ENCODE measurements at regions not wholly inside any gene's neighbourhood (a gene's known extent, or its start where the extent isn't known, plus 50 kb on each side); places are given as distances from the start of the nearest gene placed in this dataset.

DNA sequence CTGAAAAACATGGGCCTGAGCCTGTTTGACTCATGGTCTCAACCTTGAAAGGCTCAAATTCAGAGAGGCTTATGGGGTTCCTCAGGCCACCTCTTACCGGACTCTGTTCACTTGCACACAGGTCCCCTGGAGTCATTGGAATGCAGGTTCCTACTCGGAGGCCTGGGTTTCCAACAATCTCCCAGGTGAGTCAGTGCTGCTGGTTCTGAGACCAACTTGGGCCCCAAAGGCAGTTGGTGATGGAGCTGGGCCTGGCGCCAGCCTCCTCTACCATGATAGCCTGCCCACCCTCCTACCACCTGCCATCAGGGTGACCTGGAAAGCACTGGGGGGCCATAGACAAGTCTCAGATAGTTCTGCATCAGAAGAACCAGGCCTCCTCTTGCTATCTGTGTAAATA is 188.4 kb downstream of the RGS3 start:
- H3K27me3 ChIP-seq (ENCODE audit: control insufficient read depth, insufficient read depth, low read length): no peaks in the 10 kb centered on the region
- H3K4me1 ChIP-seq (ENCODE audit: control insufficient read depth, extremely low read depth, insufficient read depth, low read length): peaks cover 9% of the 10 kb centered on the region
- H2AFZ ChIP-seq (ENCODE audit: low read length): no peak overlapping the region
- no peaks in the 10 kb centered on the region for H3K79me2 ChIP-seq (ENCODE audit: control insufficient read depth, insufficient read depth, low read length)
- H3K27ac ChIP-seq (ENCODE audit: insufficient read depth, low read length): no peak overlapping the region
- TF ChIP-seq, protein P1, sequence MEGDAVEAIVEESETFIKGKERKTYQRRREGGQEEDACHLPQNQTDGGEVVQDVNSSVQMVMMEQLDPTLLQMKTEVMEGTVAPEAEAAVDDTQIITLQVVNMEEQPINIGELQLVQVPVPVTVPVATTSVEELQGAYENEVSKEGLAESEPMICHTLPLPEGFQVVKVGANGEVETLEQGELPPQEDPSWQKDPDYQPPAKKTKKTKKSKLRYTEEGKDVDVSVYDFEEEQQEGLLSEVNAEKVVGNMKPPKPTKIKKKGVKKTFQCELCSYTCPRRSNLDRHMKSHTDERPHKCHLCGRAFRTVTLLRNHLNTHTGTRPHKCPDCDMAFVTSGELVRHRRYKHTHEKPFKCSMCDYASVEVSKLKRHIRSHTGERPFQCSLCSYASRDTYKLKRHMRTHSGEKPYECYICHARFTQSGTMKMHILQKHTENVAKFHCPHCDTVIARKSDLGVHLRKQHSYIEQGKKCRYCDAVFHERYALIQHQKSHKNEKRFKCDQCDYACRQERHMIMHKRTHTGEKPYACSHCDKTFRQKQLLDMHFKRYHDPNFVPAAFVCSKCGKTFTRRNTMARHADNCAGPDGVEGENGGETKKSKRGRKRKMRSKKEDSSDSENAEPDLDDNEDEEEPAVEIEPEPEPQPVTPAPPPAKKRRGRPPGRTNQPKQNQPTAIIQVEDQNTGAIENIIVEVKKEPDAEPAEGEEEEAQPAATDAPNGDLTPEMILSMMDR (conservative IDR thresholded peaks at IDR 0.05 in 1 of 2, IDR thresholded peaks at IDR 0.05 in 1 of 2; ENCODE audit: low read depth in 1 of 2, low read length in 2 of 2): no peak
- no peak for TF ChIP-seq EZH2 (IDR thresholded peaks at IDR 0.05; ENCODE audit: low read length, missing control alignments)
- DNase-seq (ENCODE audit: low read depth in 2 of 2): no peak
- no peaks in the 10 kb centered on the region for H3K36me3 ChIP-seq (ENCODE audit: control insufficient read depth, insufficient read depth, low read length)
- H3K9me3 ChIP-seq (ENCODE audit: control insufficient read depth, insufficient read depth, low read depth, low read length): no peaks in the 10 kb centered on the region
- H3K4me2 ChIP-seq (ENCODE audit: extremely low read depth, insufficient read depth, low read length): no peak overlapping the region
- no peaks in the 10 kb centered on the region for H4K20me1 ChIP-seq (ENCODE audit: control insufficient read depth, extremely low read depth, insufficient read depth, low read length)
- no peak overlapping the region for H3K9ac ChIP-seq (ENCODE audit: insufficient read depth, low read length)
- no peak overlapping the region for H3K4me3 ChIP-seq (replicated peaks in 1 of 4; ENCODE audit: control extremely low read depth in 1 of 4, insufficient read depth in 1 of 4, low read depth in 3 of 4, low read length in 4 of 4)

DNA sequence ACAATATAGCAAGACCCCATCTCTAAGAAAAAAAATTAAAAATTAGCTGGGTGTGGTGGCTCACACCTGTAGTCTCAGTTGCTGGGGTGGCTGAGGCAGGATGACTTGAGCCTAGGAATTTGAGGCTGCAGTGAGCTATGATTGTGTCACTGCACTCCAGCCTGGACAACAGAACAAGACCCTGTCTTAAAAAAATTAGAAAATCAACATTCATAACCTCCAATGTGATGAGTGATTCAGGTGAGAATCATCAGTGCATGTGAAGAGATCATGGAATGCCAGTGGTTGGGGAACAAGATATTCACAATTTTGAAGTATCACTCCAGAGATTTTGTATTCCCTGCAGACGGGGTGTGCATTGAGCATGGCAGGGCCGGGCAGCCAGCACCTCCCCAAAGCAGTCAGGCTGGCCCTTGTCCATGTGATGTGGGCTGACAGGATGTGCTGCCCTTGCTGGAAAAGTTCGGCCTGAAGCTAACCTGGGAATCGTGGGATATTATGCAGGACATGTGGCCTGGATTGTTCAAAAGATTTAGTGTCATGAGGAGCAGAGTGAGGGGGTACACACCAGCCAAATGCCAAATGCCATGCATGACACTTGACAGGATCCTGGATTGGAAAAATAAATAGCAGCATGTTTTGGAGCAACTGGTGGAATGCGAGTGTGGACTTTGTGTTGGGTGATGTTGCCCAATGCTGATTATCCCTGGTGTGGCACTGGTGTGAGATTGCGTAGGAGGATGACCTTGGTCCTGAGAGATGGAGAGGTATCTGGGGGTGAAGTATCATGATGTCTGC is 189.0 kb downstream of the RGS3 start:
- Histone ChIP-seq H2AFZ (ENCODE audit: low read length) (no peak overlapping the region), H3K36me3 (ENCODE audit: control insufficient read depth, insufficient read depth, low read length) (no peaks in the 10 kb centered on the region), H3K4me2 (ENCODE audit: extremely low read depth, insufficient read depth, low read length) (no peak overlapping the region), H3K9me3 (ENCODE audit: control insufficient read depth, insufficient read depth, low read depth, low read length) (no peaks in the 10 kb centered on the region), H3K27me3 (ENCODE audit: control insufficient read depth, insufficient read depth, low read length) (no peaks in the 10 kb centered on the region), H3K79me2 (ENCODE audit: control insufficient read depth, insufficient read depth, low read length) (no peaks in the 10 kb centered on the region), H3K9ac (ENCODE audit: insufficient read depth, low read length) (no peak overlapping the region), H3K4me1 (ENCODE audit: control insufficient read depth, extremely low read depth, insufficient read depth, low read length) (peaks cover 11% of the 10 kb centered on the region), H3K4me3 (replicated peaks in 1 of 4; ENCODE audit: control extremely low read depth in 1 of 4, insufficient read depth in 1 of 4, low read depth in 3 of 4, low read length in 4 of 4) (no peak overlapping the region), H3K27ac (ENCODE audit: insufficient read depth, low read length) (no peak overlapping the region), H4K20me1 (ENCODE audit: control insufficient read depth, extremely low read depth, insufficient read depth, low read length) (no peaks in the 10 kb centered on the region)
- DNase-seq (ENCODE audit: low read depth in 2 of 2): no peak
- TF ChIP-seq, protein P1 (conservative IDR thresholded peaks at IDR 0.05 in 1 of 2, IDR thresholded peaks at IDR 0.05 in 1 of 2; ENCODE audit: low read depth in 1 of 2, low read length in 2 of 2): no peak
- no peak for TF ChIP-seq EZH2 (IDR thresholded peaks at IDR 0.05; ENCODE audit: low read length, missing control alignments)

DNA sequence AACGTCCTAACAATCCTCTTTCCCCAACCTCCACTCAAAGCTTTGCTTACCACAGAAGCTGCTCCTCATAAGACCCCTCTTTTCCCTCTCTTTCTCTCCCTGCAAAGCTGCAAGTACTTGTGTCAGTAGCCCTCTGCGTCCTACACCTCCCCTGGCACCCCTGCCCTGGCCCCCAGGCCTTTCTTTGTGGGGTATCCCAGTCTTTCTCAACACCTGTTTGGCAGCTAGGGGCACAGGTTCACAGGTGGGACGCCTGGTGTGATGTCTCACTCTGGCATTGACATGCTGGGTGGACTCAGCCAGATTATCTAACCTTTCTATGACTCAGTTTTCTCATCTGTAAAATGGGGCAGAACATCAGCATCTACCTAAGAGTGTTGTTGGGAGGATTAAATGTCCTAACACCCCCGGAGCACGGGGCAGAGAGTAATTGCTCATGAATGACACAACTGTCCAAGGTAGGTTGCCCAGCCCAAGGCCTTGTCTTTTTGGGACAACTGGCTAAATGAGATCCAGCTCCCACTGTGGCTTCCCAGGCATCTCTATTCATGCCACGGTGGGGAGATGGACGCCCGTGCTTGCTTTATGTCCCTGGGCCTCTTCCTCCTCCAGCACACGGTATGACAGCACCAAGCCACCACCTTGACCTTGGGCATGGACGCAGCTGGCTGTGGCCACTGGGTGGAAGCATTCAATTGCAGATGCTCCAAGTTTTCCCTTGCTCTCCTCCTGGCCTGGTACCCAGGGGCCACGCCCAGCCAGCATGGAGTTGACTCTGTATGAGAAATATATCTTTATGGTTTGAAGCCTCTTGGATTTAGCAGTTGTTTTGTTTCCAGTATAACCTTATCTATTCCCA is 190.4 kb downstream of the RGS3 start:
- TF ChIP-seq, protein P1 (conservative IDR thresholded peaks at IDR 0.05 in 1 of 2, IDR thresholded peaks at IDR 0.05 in 1 of 2; ENCODE audit: low read depth in 1 of 2, low read length in 2 of 2): no peak
- TF ChIP-seq EZH2 (IDR thresholded peaks at IDR 0.05; ENCODE audit: low read length, missing control alignments): no peak
- H3K27me3 ChIP-seq (ENCODE audit: control insufficient read depth, insufficient read depth, low read length): no peaks in the 10 kb centered on the region
- H3K4me1 ChIP-seq (ENCODE audit: control insufficient read depth, extremely low read depth, insufficient read depth, low read length): peaks cover 17% of the 10 kb centered on the region
- H4K20me1 ChIP-seq (ENCODE audit: control insufficient read depth, extremely low read depth, insufficient read depth, low read length): no peaks in the 10 kb centered on the region
- no peak for DNase-seq (ENCODE audit: low read depth in 2 of 2)
- H3K36me3 ChIP-seq (ENCODE audit: control insufficient read depth, insufficient read depth, low read length): no peaks in the 10 kb centered on the region
- H3K27ac ChIP-seq (ENCODE audit: insufficient read depth, low read length): no peak overlapping the region
- H3K4me3 ChIP-seq (replicated peaks in 1 of 4; ENCODE audit: control extremely low read depth in 1 of 4, insufficient read depth in 1 of 4, low read depth in 3 of 4, low read length in 4 of 4): no peak overlapping the region
- no peak overlapping the region for H3K9ac ChIP-seq (ENCODE audit: insufficient read depth, low read length)
- no peaks in the 10 kb centered on the region for H3K79me2 ChIP-seq (ENCODE audit: control insufficient read depth, insufficient read depth, low read length)
- H3K4me2 ChIP-seq (ENCODE audit: extremely low read depth, insufficient read depth, low read length): no peak overlapping the region
- H2AFZ ChIP-seq (ENCODE audit: low read length): no peak overlapping the region
- H3K9me3 ChIP-seq (ENCODE audit: control insufficient read depth, insufficient read depth, low read depth, low read length): no peaks in the 10 kb centered on the region

Data from fibroblast of lung (primary cell).